ENCODE measurements at regions not wholly inside any gene's neighbourhood (a gene's known extent, or its start where the extent isn't known, plus 50 kb on each side); places are given as distances from the start of the nearest gene placed in this dataset.
"Not testable (repeated sequence)": the region's sequence is repeated elsewhere in the genome, so short reads cannot be mapped to it uniquely, and the experiment has no call there.

- WGBS = 98% methylated on average over 2 of the region's 2 CpGs
- DNase-seq (ENCODE audit: extremely low spot score) = no peak
- Histone ChIP-seq H3K36me3 (no peaks in the 10 kb centered on the region), H3K4me3 (no peak overlapping the region), H3K9me3 (peaks cover 0 to 8% (median 3%) of the 10 kb centered on the region in 4 donors), H3K27me3 (no peaks in the 10 kb centered on the region), H3K4me1 (no peaks in the 10 kb centered on the region), H3K27ac (replicated peaks in 1 of 4) (no peak overlapping the region)
- TF ChIP-seq, protein P1, sequence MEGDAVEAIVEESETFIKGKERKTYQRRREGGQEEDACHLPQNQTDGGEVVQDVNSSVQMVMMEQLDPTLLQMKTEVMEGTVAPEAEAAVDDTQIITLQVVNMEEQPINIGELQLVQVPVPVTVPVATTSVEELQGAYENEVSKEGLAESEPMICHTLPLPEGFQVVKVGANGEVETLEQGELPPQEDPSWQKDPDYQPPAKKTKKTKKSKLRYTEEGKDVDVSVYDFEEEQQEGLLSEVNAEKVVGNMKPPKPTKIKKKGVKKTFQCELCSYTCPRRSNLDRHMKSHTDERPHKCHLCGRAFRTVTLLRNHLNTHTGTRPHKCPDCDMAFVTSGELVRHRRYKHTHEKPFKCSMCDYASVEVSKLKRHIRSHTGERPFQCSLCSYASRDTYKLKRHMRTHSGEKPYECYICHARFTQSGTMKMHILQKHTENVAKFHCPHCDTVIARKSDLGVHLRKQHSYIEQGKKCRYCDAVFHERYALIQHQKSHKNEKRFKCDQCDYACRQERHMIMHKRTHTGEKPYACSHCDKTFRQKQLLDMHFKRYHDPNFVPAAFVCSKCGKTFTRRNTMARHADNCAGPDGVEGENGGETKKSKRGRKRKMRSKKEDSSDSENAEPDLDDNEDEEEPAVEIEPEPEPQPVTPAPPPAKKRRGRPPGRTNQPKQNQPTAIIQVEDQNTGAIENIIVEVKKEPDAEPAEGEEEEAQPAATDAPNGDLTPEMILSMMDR (IDR thresholded peaks at IDR 0.05) = no peak
- no peak for TF ChIP-seq POLR2AphosphoS5 (IDR thresholded peaks at IDR 0.05)
- no peak for TF ChIP-seq POLR2A (IDR thresholded peaks at IDR 0.05; ENCODE audit: low read depth)
- no peak for TF ChIP-seq EP300 (IDR thresholded peaks at IDR 0.05)
- intact Hi-C loops (cut with DNase I) = no loop called here
These were observed 143.0 kb upstream of the ANKRD55 start for GRCh38 chr5:56376128-56376527.

DNA sequence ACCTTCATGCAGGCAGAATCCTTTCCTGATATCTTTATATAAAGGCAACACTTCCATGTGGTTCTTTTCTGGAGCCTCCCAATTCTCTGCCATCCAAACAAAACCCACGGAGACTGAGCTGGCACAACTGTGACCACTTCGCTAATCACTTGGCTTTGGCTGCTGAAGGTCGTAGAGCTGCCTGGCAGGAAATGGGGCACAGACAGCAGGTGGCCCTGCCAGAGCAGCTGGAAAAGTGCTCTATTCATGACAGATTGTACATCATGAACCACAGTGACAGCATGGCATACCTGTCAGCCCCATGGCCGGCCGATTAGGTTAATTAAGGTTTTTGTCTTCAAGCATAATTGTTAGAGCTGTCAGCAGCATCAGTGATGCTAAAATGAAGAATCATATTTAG, 141.9 kb upstream of the ANKRD55 start:
- WGBS = 85% methylated on average over 4 of the region's 5 CpGs

GRCh38 chr5:56372491-56372890, 139.4 kb upstream of the ANKRD55 start:
- not testable (repeated sequence) for H3K9me3 ChIP-seq
- WGBS = 84% methylated on average over 16 of the region's 31 CpGs

More for the DNA sequence above, 141.9 kb upstream of the ANKRD55 start:
- no peaks in the 10 kb centered on the region for H3K27me3 ChIP-seq
- no peak overlapping the region for H3K4me3 ChIP-seq
- no peaks in the 10 kb centered on the region for H3K36me3 ChIP-seq
- peaks cover 0 to 8% (median 3%) of the 10 kb centered on the region in 4 donors for H3K9me3 ChIP-seq
- intact Hi-C loops (cut with DNase I) = no loop called here
- TF ChIP-seq POLR2A (IDR thresholded peaks at IDR 0.05; ENCODE audit: low read depth) (no peak), POLR2AphosphoS5 (IDR thresholded peaks at IDR 0.05) (no peak), EP300 (IDR thresholded peaks at IDR 0.05) (no peak)
- TF ChIP-seq, protein P1 (IDR thresholded peaks at IDR 0.05) = no peak
- no peaks in the 10 kb centered on the region for H3K4me1 ChIP-seq
- H3K27ac ChIP-seq (replicated peaks in 1 of 4) = no peak overlapping the region
- no peak for DNase-seq (ENCODE audit: extremely low spot score)

DNA sequence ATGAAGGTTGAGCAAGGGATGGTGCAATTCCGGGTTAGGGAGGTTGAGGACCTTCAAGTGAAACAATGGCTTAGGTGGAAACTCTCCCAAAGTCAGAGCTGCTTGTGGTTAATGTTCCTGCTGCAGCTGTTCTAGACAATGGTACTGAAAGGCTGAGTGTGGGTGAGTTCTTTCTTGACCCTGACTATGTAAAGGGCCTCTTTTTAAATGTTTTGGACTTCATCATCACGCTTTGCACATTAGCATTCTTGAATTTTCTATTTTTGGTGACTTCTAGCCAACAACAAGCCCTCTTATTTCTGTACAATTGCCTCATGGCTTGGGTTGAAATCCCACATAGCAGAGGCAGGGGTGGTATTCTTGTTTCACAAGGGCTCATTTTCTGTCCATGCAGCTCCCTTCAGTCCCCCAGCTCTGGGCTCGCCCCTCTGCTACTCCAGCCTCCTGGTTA, 136.3 kb upstream of the ANKRD55 start:
- intact Hi-C loops (cut with DNase I) = no loop called here
- WGBS = 93% methylated on average over 3 of the region's 3 CpGs
- TF ChIP-seq, protein P1 (IDR thresholded peaks at IDR 0.05) = no peak
- TF ChIP-seq EP300 (IDR thresholded peaks at IDR 0.05) = no peak
- TF ChIP-seq POLR2A (IDR thresholded peaks at IDR 0.05; ENCODE audit: low read depth) = no peak
- no peak for TF ChIP-seq POLR2AphosphoS5 (IDR thresholded peaks at IDR 0.05)

More at GRCh38 chr5:56372491-56372890, 139.4 kb upstream of the ANKRD55 start:
- H3K27me3 ChIP-seq; H3K4me3 ChIP-seq; H3K4me1 ChIP-seq; DNase-seq (ENCODE audit: extremely low spot score); H3K27ac ChIP-seq (replicated peaks in 1 of 4); H3K36me3 ChIP-seq; intact Hi-C loops (cut with DNase I): not testable (repeated sequence)

DNA sequence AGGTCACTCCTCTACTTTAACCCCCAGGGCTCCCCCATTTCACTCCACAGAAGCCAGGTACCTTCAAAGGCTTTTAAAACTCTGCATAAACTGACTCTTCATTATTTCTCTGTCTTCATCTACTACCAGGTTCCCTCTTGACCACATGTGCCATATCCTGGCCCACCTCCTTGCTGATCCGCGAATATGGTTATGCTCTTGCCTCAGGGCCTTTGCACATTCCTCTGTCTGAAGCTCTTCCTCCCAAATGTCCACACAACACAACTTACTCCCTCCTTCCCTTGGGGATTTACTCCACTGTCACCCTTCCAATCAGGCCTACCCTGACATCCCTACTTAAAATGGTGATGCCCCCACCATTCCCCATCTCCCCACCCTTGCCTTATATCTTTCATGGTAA, 134.6 kb upstream of the ANKRD55 start:
- Histone ChIP-seq H3K9me3 (no peaks in the 10 kb centered on the region), H3K27me3 (no peaks in the 10 kb centered on the region), H3K4me1 (no peaks in the 10 kb centered on the region), H3K4me3 (no peak overlapping the region), H3K36me3 (no peaks in the 10 kb centered on the region), H3K27ac (replicated peaks in 1 of 4) (no peak overlapping the region)
- TF ChIP-seq POLR2AphosphoS5 (IDR thresholded peaks at IDR 0.05) = no peak
- TF ChIP-seq EP300 (IDR thresholded peaks at IDR 0.05) = no peak
- TF ChIP-seq, protein P1 (IDR thresholded peaks at IDR 0.05) = no peak
- no peak for TF ChIP-seq POLR2A (IDR thresholded peaks at IDR 0.05; ENCODE audit: low read depth)
- intact Hi-C loops (cut with DNase I) = no loop called here
- 94% methylated on average over 2 of the region's 2 CpGs for WGBS
- no peak for DNase-seq (ENCODE audit: extremely low spot score)

More for the DNA sequence above, 136.3 kb upstream of the ANKRD55 start:
- Histone ChIP-seq H3K27me3 (no peaks in the 10 kb centered on the region), H3K27ac (replicated peaks in 1 of 4) (no peak overlapping the region), H3K4me3 (no peak overlapping the region), H3K4me1 (no peaks in the 10 kb centered on the region), H3K9me3 (no peaks in the 10 kb centered on the region), H3K36me3 (no peaks in the 10 kb centered on the region)
- no peak for DNase-seq (ENCODE audit: extremely low spot score)
